CMK (cell line): ENCODE measurements at regions not wholly inside any gene's neighbourhood (a gene's known extent, or its start where the extent isn't known, plus 50 kb on each side); places are given as distances from the start of the nearest gene placed in this dataset.
"Not testable (repeated sequence)": the region's sequence is repeated elsewhere in the genome, so short reads cannot be mapped to it uniquely, and the experiment has no call there.

ENCODE experiments used
- DNase-seq: peaks from one replicate; pipeline ENCODE4 v3.0.0-alpha.2; 2010; ENCODE audit warnings: low read depth

DNA sequence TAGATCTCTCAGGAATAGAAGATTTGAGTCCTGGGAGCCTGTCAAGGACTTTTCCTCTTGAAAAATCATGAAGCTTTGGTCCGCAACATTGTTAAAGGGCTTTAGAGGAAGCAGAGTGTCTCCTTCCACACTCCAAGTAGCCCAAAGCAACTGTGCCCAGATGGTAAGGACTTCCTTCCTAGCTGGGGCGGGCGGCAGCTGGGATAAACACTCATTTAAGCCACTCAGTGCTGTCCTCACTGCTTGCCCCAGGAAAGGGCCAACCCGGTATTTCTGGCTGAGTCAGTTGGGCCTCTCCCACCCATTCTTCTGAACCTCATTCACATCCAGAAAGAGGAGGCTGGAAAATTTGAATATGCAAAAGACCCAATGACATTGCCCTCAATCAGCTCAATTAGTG lies 144.3 kb downstream of the CHIC2 start:
- DNase-seq: no peak

- DNase-seq: no peak
Observed at GRCh38 chr4:53919535-53919934, 144.9 kb downstream of the CHIC2 start.

DNA sequence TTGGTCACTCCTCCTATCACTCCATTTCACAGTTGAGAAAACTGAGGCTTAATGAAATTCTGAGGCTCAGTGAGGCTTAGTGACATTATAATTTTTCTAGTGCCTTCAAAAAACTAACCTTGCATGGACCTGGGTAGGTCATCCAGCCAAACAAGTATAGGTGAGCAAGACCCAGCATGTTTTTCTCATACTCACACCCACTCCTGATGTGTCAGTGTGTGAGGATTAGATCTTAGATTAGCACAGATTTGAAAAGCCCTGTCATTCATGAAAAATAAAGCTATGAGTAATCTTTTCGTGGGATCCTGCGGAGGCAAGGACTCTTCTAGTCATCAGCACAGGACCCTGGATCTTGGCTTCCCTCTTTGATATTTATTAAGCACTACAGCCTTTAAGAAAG lies 146.7 kb downstream of the CHIC2 start:
- no peak for DNase-seq

DNA sequence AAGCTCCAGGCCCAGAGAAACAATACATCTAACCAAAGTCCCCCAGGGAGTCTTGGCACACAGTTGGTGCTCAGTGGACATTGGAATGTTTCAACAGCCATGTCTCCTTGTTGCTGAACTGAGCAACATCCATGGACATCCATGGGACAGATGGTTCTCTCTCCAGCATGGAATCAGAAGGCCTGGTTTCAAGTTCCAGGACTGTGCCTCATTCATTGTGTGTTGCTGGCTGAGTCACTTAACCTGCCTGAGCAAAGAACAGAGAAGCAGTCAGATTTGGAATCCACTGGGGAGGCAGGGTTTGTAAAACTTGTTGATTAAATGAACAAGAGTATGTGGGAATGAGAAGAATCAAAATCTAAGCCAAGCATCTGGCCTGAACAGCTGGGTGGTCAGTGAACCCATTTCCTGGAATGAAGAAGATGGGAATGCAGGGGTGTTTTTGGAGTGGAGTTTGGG lies 147.9 kb downstream of the CHIC2 start:
- DNase-seq: no peak

- DNase-seq: no peak
Observed at GRCh38 chr4:53914313-53915016, 149.9 kb downstream of the CHIC2 start.

- no peak for DNase-seq
Observed at GRCh38 chr4:53913771-53914170, 150.6 kb downstream of the CHIC2 start.

DNA sequence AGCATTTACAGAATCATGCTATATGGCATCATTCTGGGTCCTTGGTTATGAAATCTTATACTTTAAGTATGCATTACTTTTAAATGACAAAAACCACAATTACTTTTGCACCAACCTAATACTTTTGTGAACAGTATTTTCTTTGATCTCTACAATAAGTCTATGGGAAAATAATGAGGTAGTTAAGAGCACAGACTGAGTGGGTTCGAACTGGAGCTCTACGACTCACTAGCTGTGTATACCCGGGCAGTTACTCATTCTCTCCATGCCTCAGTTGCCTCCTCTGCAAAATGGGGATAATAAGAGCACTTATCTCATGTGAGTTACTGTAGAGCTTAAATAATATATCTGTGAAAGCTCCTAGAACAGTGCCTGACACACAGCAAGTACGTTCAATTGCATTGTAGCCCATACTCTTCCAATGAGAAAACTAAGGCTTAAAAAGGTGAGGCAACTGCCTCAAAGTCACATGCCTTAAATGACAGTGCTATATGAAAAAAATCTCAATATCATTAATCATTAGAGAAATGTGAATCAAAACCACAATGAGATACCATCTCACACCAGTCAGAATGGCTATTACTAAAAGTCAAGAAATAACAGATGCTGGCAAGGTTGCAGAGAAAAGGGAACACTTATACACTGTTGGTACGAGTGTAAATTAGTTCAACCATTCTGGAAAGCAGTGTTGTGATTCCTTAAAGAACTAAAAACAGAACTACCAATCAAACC lies 151.5 kb downstream of the CHIC2 start:
- no peak for DNase-seq

DNA sequence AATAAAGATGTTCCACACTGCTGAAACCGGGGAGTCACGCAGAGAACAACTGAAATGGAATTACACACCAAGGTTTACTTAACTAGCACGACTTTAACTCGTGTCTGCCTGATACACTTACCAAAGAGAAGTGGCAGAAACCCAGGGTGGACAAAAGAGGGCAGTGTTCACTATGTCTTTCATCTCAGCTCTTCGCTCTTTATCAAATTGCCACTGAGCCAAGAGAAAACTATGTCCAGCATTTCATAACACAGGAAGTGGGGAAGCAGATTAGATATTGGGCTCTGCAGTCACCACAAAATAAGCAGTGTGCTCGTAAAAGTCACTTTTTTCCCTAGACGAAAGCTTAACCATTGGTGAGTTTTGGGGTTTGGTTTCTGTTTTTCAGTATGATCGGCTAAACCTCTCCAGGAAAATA lies 155.7 kb downstream of the CHIC2 start:
- DNase-seq: peak; percentile 26

- no peak for DNase-seq
Observed at GRCh38 chr4:53907772-53908171, 156.6 kb downstream of the CHIC2 start.

DNA sequence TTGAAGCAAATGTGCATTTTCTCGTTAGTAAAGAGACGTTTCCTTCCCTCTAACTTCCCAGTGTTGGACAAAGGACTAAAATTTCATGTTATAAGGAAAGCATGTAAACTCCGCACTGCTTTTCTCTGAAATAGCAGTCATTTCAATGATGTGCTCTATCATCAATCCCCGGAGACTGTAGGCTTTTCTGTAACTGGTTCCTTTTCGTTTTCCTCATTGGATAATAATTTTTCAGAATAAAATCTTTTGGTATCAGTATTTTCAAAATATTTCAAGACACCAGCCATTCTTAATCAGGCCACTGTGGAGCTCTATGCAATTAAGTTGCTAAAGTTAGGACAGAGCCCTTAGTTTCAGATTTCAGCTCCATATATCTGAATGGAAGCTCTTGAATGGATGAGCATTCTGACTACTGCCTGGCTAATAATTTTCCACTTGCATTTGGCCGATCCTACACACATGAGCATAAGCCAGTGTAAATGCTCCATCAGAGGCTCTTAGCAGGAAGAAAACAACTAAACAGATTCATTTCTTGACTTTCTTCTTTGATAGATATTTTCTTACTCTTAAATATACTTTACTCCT lies 157.7 kb downstream of the CHIC2 start:
- DNase-seq: no peak

- no peak for DNase-seq
Observed at GRCh38 chr4:53905941-53906377, 158.4 kb downstream of the CHIC2 start.

- no peak for DNase-seq
Observed at GRCh38 chr4:53905276-53905940, 159.0 kb downstream of the CHIC2 start.

DNA sequence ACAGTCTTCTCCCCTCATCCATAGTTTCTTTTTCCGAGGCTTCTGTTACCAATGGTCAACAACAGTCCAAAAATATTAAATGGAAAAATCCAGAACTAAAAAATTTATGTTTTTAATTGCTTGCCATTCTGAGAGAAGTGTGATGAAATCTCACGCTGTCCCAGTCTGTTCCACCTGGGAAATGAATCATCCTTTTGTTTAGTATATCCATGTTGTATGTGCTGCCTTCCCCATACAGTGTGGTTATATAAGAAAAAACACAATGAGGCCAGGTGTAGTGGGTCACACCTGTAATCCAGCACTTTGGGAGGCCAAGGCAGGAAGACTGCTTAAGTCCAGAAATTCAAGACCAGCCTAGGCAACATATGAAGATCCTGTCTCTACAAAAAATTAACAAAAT lies 161.6 kb downstream of the CHIC2 start:
- no peak for DNase-seq

- no peak for DNase-seq
Observed at GRCh38 chr4:53900271-53900649, 164.1 kb downstream of the CHIC2 start.

DNA sequence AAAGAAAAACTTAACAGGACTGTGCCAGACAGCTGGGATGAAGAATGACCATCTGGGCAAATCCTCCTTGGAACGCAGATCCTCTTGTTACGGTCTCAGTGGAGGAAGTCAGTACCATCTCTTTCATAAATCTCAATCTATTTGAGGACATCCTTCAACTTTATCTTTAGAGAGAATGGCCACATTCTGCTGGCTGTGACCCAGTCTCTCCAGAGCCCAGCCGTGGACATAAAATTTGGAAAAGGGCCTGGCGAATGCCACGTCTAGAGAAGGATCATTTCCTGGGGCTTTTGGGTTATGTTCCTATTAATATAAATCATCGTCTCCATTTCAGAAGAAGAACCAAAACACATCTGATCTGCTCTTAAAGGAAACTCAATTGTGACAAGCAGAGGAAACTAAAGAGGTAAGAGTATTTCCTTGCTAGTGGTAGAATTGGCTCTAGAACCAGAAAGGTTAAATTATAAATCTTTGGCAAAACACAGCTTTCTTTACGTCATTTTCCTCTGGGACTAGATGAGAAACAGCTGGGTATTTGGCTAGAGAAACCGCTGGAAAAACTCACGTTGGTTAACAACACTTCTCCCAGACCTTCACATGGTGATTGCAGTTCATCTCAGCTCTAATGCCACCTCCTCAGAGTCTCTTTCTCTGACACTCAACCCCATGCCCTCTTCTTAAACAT lies 164.7 kb downstream of the CHIC2 start:
- DNase-seq: no peak

- DNase-seq: no peak
Observed at GRCh38 chr4:53895137-53895536, 169.3 kb downstream of the CHIC2 start.

DNA sequence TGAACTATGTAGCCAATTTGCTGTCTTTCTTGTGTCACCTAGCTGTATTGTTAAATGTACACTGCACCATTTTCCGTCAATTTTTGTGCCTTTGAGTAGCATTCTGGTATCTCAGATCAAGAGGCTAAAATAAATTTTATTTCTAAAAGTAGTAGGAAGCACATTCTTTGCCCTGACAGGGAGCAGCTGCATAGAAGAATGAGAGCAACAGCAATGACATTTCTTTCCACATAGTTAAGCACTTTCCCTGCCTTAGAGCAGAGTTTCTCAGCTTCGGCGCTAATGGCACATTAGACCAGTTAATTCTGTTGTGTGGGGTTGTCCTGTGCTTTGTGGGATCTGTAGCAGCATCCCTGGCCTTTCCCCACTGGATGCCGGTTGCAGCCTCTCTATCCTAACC lies 173.9 kb downstream of the CHIC2 start:
- no peak for DNase-seq

GRCh38 chr4:53889326-53890055 lies 174.9 kb downstream of the CHIC2 start:
- DNase-seq: no peak

GRCh38 chr4:53886090-53886489 lies 178.3 kb downstream of the CHIC2 start:
- no peak for DNase-seq

DNA sequence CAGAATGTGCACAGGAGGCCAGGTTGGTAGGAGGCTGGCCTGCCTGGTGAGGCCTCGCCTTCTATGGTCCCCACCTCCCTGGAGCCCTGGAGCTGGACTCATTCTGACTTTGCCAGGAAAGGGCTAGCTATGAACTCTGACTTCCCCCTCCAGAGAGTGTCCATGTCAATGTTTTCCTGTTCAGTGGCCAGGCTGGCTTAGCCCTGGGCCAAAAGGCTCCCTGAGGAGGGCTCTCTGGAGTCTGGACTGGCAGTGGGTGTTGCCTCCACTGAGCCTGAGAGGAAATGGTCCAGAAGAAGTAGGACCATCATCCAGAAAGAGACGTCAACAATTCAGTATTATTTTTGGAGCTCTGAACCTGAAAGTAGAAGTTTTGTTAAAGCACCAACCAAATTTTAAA lies 178.7 kb downstream of the CHIC2 start:
- DNase-seq: no peak

GRCh38 chr4:53877096-53877495 lies 187.3 kb downstream of the CHIC2 start:
- DNase-seq: not testable (repeated sequence)
